SK-N-SH treated with all-trans-retinoic acid at 6 μM for 48 hours (cell line): ENCODE measurements at regions not wholly inside any gene's neighbourhood (a gene's known extent, or its start where the extent isn't known, plus 50 kb on each side); places are given as distances from the start of the nearest gene placed in this dataset.

Source experiments
- ATAC-seq: fragments of 200-7000 bp; cut with Tn5 transposase; 3 replicates; pipeline ENCODE4 v1.9.1; 2020; ENCODE audit warnings: mild to moderate bottlenecking, moderate library complexity
- ARNTL ChIP-seq: fragments of 450-650 bp; formaldehyde crosslinking; IDR thresholded peaks from 2 replicates; pipeline ENCODE4 v1.5.0; 2020; ENCODE audit warnings: low read depth, mild to moderate bottlenecking, moderate library complexity, borderline replicate concordance
- BACH2 ChIP-seq: fragments of 250-450 bp; sonication (Bioruptor Pico); IDR thresholded peaks from 2 replicates; pipeline ENCODE4 v1.9.0; 2021; ENCODE audit warnings: mild to moderate bottlenecking, borderline replicate concordance
- CSDC2 ChIP-seq: fragments of 250-450 bp; sonication (Bioruptor Pico); IDR thresholded peaks from 2 replicates; pipeline ENCODE4 v1.5.0; 2020; ENCODE audit warnings: mild to moderate bottlenecking, moderate library complexity
- GLIS3 ChIP-seq: fragments of 250-450 bp; sonication (Bioruptor Pico); IDR thresholded peaks from 2 replicates; pipeline ENCODE4 v1.5.0; 2020; ENCODE audit warnings: mild to moderate bottlenecking, moderate library complexity
- ISL1 ChIP-seq: fragments of 250-450 bp; sonication (Bioruptor Pico); IDR thresholded peaks from 2 replicates; pipeline ENCODE4 v2.1.2; 2022; ENCODE audit warnings: mild to moderate bottlenecking, moderate library complexity
- OSR1 ChIP-seq: fragments of 250-450 bp; sonication (Bioruptor Pico); IDR thresholded peaks from 2 replicates; pipeline ENCODE4 v1.8.0; 2022; ENCODE audit warnings: moderate library complexity, mild to moderate bottlenecking, inconsistent platforms
- PPARA ChIP-seq: fragments of 250-450 bp; sonication (Bioruptor Pico); IDR thresholded peaks from 2 replicates; pipeline ENCODE4 v1.5.0; 2020; ENCODE audit warnings: mild to moderate bottlenecking, borderline replicate concordance
- SNAI2 ChIP-seq: fragments of 250-450 bp; sonication (Bioruptor Pico); IDR thresholded peaks from 2 replicates; pipeline ENCODE4 v1.5.0; 2020; ENCODE audit warnings: mild to moderate bottlenecking, moderate library complexity
- TCF4 ChIP-seq: fragments of 250-450 bp; sonication (Bioruptor Pico); IDR thresholded peaks from 2 replicates; pipeline ENCODE4 v1.8.0; 2021; ENCODE audit warnings: mild to moderate bottlenecking, moderate library complexity, borderline replicate concordance
- TOX ChIP-seq: fragments of 250-450 bp; sonication (Bioruptor Pico); IDR thresholded peaks from 2 replicates; pipeline ENCODE4 v1.8.0; 2021; ENCODE audit warnings: mild to moderate bottlenecking, moderate library complexity, borderline replicate concordance
- ZC3H10 ChIP-seq: fragments of 250-450 bp; sonication (Bioruptor Pico); IDR thresholded peaks from 2 replicates; pipeline ENCODE4 v1.5.1; 2021; ENCODE audit warnings: mild to moderate bottlenecking, moderate library complexity
- ZFP30 ChIP-seq: fragments of 450-650 bp; formaldehyde crosslinking; IDR thresholded peaks from 2 replicates; pipeline ENCODE4 v1.5.0; 2022; ENCODE audit warnings: mild to moderate bottlenecking, moderate library complexity
- ZNF565 ChIP-seq: fragments of 450-650 bp; formaldehyde crosslinking; conservative IDR thresholded peaks from 2 replicates; pipeline ENCODE4 v1.5.0; 2020; ENCODE audit warnings: low read depth, mild to moderate bottlenecking, moderate library complexity
- ZNF70 ChIP-seq: fragments of 450-650 bp; formaldehyde crosslinking; IDR thresholded peaks from 2 replicates; pipeline ENCODE4 v1.5.0; 2020; ENCODE audit warnings: mild to moderate bottlenecking, moderate library complexity
- ZNF8 ChIP-seq: fragments of 450-650 bp; formaldehyde crosslinking; IDR thresholded peaks from 2 replicates; pipeline ENCODE4 v1.5.0; 2020; ENCODE audit warnings: mild to moderate bottlenecking, moderate library complexity
- TF ChIP-seq, protein P1 (sequence below): fragments of 250-450 bp; sonication (Bioruptor Pico); IDR thresholded peaks from 2 replicates; pipeline ENCODE4 v1.8.0; 2021; ENCODE audit warnings: low read depth, mild to moderate bottlenecking, moderate library complexity, borderline replicate concordance
- TF ChIP-seq, protein P2 (sequence below): fragments of 250-450 bp; sonication (Bioruptor Pico); IDR thresholded peaks from 2 replicates; pipeline ENCODE4 v1.8.0; 2020; ENCODE audit warnings: mild to moderate bottlenecking, moderate library complexity, borderline replicate concordance
- TF ChIP-seq, protein P3 (sequence below): fragments of 250-450 bp; sonication (Bioruptor Pico); IDR thresholded peaks from 2 replicates; pipeline ENCODE4 v1.5.1; 2020; ENCODE audit warnings: low read depth, mild to moderate bottlenecking, moderate library complexity
- TF ChIP-seq, protein P4 (sequence below): fragments of 250-450 bp; sonication (Bioruptor Pico); IDR thresholded peaks from 2 replicates; pipeline ENCODE4 v1.5.0; 2020; ENCODE audit warnings: mild to moderate bottlenecking, moderate library complexity
- TF ChIP-seq, protein P5 (sequence below): fragments of 250-450 bp; sonication (Bioruptor Pico); IDR thresholded peaks from 2 replicates; pipeline ENCODE4 v1.5.1; 2021; ENCODE audit warnings: mild to moderate bottlenecking, moderate library complexity

DNA sequence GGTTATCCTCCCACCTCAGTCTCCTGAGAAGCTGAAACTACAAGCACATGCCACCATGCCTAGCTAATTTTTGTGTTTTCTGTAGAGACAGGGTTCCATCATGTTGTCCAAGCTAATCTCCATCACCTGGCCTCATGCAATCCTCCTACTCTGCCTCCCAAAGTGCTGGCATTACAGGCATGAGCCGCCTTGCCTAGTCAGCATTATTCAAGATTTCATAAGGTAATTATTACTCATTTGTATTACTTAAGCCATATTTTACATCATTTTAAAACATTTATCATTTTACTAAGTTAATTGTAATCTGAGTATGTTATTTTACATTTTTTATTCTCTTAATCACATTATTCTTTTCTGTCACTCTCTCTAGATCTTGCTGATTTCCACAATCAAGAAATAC, 1575.6 kb downstream of the NCAM2 start:
- ATAC-seq: no peak
- TF ChIP-seq ARNTL (no peak), BACH2 (no peak), PPARA (CRISPR knock-in tag) (no peak), OSR1 (CRISPR knock-in tag) (no peak), SNAI2 (no peak), ZNF8 (CRISPR knock-in tag) (no peak), TCF4 (CRISPR knock-in tag) (no peak), GLIS3 (CRISPR knock-in tag) (no peak)
- TF ChIP-seq, protein P1, sequence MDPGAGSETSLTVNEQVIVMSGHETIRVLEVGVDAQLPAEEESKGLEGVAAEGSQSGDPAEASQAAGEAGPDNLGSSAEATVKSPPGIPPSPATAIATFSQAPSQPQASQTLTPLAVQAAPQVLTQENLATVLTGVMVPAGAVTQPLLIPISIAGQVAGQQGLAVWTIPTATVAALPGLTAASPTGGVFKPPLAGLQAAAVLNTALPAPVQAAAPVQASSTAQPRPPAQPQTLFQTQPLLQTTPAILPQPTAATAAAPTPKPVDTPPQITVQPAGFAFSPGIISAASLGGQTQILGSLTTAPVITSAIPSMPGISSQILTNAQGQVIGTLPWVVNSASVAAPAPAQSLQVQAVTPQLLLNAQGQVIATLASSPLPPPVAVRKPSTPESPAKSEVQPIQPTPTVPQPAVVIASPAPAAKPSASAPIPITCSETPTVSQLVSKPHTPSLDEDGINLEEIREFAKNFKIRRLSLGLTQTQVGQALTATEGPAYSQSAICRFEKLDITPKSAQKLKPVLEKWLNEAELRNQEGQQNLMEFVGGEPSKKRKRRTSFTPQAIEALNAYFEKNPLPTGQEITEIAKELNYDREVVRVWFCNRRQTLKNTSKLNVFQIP (CRISPR knock-in tag): no peak
- TF ChIP-seq, protein P2, sequence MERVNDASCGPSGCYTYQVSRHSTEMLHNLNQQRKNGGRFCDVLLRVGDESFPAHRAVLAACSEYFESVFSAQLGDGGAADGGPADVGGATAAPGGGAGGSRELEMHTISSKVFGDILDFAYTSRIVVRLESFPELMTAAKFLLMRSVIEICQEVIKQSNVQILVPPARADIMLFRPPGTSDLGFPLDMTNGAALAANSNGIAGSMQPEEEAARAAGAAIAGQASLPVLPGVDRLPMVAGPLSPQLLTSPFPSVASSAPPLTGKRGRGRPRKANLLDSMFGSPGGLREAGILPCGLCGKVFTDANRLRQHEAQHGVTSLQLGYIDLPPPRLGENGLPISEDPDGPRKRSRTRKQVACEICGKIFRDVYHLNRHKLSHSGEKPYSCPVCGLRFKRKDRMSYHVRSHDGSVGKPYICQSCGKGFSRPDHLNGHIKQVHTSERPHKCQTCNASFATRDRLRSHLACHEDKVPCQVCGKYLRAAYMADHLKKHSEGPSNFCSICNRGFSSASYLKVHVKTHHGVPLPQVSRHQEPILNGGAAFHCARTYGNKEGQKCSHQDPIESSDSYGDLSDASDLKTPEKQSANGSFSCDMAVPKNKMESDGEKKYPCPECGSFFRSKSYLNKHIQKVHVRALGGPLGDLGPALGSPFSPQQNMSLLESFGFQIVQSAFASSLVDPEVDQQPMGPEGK: no peak
- TF ChIP-seq, protein P3, sequence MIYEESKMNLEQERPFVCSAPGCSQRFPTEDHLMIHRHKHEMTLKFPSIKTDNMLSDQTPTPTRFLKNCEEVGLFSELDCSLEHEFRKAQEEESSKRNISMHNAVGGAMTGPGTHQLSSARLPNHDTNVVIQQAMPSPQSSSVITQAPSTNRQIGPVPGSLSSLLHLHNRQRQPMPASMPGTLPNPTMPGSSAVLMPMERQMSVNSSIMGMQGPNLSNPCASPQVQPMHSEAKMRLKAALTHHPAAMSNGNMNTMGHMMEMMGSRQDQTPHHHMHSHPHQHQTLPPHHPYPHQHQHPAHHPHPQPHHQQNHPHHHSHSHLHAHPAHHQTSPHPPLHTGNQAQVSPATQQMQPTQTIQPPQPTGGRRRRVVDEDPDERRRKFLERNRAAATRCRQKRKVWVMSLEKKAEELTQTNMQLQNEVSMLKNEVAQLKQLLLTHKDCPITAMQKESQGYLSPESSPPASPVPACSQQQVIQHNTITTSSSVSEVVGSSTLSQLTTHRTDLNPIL (CRISPR knock-in tag): no peak

DNA sequence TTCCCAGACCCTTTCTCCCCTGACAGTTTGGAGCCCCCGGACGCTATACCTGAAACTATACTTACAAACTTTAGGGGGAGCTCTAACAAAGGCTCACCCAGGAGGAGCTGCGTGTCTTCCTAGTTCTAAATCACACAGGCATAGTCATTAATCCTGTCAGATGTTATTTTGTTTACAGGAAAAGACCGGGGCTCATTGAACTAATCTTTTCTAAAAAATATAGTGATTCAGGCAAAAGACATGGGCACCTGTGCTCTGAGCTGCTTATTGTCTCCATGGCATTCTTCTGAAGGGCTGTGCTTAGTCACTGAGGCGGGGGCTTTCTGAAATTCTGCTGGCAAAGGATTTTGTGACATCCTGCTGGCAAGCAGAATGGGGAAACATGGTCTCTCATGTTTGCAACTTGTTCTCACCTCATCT, 1577.0 kb downstream of the NCAM2 start:
- ATAC-seq: peak; percentile 37; the same call in 1 of the 3 replicates
- TF ChIP-seq, protein P4, sequence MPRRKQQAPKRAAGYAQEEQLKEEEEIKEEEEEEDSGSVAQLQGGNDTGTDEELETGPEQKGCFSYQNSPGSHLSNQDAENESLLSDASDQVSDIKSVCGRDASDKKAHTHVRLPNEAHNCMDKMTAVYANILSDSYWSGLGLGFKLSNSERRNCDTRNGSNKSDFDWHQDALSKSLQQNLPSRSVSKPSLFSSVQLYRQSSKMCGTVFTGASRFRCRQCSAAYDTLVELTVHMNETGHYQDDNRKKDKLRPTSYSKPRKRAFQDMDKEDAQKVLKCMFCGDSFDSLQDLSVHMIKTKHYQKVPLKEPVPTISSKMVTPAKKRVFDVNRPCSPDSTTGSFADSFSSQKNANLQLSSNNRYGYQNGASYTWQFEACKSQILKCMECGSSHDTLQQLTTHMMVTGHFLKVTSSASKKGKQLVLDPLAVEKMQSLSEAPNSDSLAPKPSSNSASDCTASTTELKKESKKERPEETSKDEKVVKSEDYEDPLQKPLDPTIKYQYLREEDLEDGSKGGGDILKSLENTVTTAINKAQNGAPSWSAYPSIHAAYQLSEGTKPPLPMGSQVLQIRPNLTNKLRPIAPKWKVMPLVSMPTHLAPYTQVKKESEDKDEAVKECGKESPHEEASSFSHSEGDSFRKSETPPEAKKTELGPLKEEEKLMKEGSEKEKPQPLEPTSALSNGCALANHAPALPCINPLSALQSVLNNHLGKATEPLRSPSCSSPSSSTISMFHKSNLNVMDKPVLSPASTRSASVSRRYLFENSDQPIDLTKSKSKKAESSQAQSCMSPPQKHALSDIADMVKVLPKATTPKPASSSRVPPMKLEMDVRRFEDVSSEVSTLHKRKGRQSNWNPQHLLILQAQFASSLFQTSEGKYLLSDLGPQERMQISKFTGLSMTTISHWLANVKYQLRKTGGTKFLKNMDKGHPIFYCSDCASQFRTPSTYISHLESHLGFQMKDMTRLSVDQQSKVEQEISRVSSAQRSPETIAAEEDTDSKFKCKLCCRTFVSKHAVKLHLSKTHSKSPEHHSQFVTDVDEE (CRISPR knock-in tag): no peak
- TF ChIP-seq PPARA (CRISPR knock-in tag): no peak
- TF ChIP-seq, protein P3 (CRISPR knock-in tag): no peak
- TF ChIP-seq TCF4 (CRISPR knock-in tag): no peak
- TF ChIP-seq OSR1 (CRISPR knock-in tag): no peak
- no peak for TF ChIP-seq ZC3H10
- TF ChIP-seq ZFP30 (CRISPR knock-in tag): no peak
- TF ChIP-seq ISL1 (CRISPR knock-in tag): no peak
- TF ChIP-seq, protein P2: no peak
- no peak for TF ChIP-seq ARNTL
- no peak for TF ChIP-seq ZNF70 (CRISPR knock-in tag)
- TF ChIP-seq, protein P1 (CRISPR knock-in tag): no peak
- no peak for TF ChIP-seq SNAI2
- no peak for TF ChIP-seq CSDC2 (CRISPR knock-in tag)
- TF ChIP-seq ZNF8 (CRISPR knock-in tag): no peak
- no peak for TF ChIP-seq TOX (CRISPR knock-in tag)
- TF ChIP-seq BACH2: no peak
- TF ChIP-seq, protein P5, sequence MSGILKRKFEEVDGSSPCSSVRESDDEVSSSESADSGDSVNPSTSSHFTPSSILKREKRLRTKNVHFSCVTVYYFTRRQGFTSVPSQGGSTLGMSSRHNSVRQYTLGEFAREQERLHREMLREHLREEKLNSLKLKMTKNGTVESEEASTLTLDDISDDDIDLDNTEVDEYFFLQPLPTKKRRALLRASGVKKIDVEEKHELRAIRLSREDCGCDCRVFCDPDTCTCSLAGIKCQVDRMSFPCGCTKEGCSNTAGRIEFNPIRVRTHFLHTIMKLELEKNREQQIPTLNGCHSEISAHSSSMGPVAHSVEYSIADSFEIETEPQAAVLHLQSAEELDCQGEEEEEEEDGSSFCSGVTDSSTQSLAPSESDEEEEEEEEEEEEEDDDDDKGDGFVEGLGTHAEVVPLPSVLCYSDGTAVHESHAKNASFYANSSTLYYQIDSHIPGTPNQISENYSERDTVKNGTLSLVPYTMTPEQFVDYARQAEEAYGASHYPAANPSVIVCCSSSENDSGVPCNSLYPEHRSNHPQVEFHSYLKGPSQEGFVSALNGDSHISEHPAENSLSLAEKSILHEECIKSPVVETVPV (CRISPR knock-in tag): no peak
- no peak for TF ChIP-seq ZNF565 (CRISPR knock-in tag)
- TF ChIP-seq, all 23 proteins: peak for 0
